ENCODE measurements at regions not wholly inside any gene's neighbourhood (a gene's known extent, or its start where the extent isn't known, plus 50 kb on each side); places are given as distances from the start of the nearest gene placed in this dataset.
"Not testable (repeated sequence)": the region's sequence is repeated elsewhere in the genome, so short reads cannot be mapped to it uniquely, and the experiment has no call there.

- H3K4me3 ChIP-seq (ENCODE audit: low read depth, low read length); DNase-seq (ENCODE audit: low read depth): not testable (repeated sequence)
Measured at GRCh38 chr19:34871911-34872310, 54.8 kb upstream of the ZNF30 start.

GRCh38 chr19:34867631-34868030 lies 59.1 kb upstream of the ZNF30 start:
- no peak for TF ChIP-seq CTCF (IDR thresholded peaks at IDR 0.05; ENCODE audit: insufficient read depth, low read depth, low read length, missing control alignments)
- no peak for DNase-seq (ENCODE audit: low read depth)

GRCh38 chr19:34865225-34865624 lies 61.5 kb upstream of the ZNF30 start:
- not testable (repeated sequence) for DNase-seq (ENCODE audit: low read depth); H3K4me3 ChIP-seq (ENCODE audit: low read depth, low read length)

More at GRCh38 chr19:34867631-34868030, 59.1 kb upstream of the ZNF30 start:
- no peak overlapping the region for H3K4me3 ChIP-seq (ENCODE audit: low read depth, low read length)

GRCh38 chr19:34859823-34860736 lies 66.6 kb upstream of the ZNF30 start:
- H3K4me3 ChIP-seq (ENCODE audit: low read depth, low read length): peak overlapping the region; percentile 18; the same call in 1 of the 2 replicates
- not testable (repeated sequence) for DNase-seq (ENCODE audit: low read depth)

GRCh38 chr19:34859325-34859724 lies 67.4 kb upstream of the ZNF30 start:
- H3K4me3 ChIP-seq (ENCODE audit: low read depth, low read length); DNase-seq (ENCODE audit: low read depth): not testable (repeated sequence)

- TF ChIP-seq CTCF (IDR thresholded peaks at IDR 0.05; ENCODE audit: insufficient read depth, low read depth, low read length, missing control alignments): no peak
- no peak for DNase-seq (ENCODE audit: low read depth)
- no peak overlapping the region for H3K4me3 ChIP-seq (ENCODE audit: low read depth, low read length)
Measured at GRCh38 chr19:34856052-34856451, 70.7 kb upstream of the ZNF30 start.

GRCh38 chr19:34853369-34853768 lies 73.3 kb upstream of the ZNF30 start:
- no peak overlapping the region for H3K4me3 ChIP-seq (ENCODE audit: low read depth, low read length)
- DNase-seq (ENCODE audit: low read depth): no peak
- TF ChIP-seq CTCF (IDR thresholded peaks at IDR 0.05; ENCODE audit: insufficient read depth, low read depth, low read length, missing control alignments): no peak

GRCh38 chr19:34852669-34853068 lies 74.0 kb upstream of the ZNF30 start:
- no peak for TF ChIP-seq CTCF (IDR thresholded peaks at IDR 0.05; ENCODE audit: insufficient read depth, low read depth, low read length, missing control alignments)
- H3K4me3 ChIP-seq (ENCODE audit: low read depth, low read length): no peak overlapping the region
- DNase-seq (ENCODE audit: low read depth): no peak

GRCh38 chr19:34851277-34851804 lies 75.4 kb upstream of the ZNF30 start:
- DNase-seq (ENCODE audit: low read depth): no peak
- TF ChIP-seq CTCF (IDR thresholded peaks at IDR 0.05; ENCODE audit: insufficient read depth, low read depth, low read length, missing control alignments): no peak
- H3K4me3 ChIP-seq (ENCODE audit: low read depth, low read length): no peak overlapping the region
